ENCODE measurements at regions not wholly inside any gene's neighbourhood (a gene's known extent, or its start where the extent isn't known, plus 50 kb on each side); places are given as distances from the start of the nearest gene placed in this dataset.

DNA sequence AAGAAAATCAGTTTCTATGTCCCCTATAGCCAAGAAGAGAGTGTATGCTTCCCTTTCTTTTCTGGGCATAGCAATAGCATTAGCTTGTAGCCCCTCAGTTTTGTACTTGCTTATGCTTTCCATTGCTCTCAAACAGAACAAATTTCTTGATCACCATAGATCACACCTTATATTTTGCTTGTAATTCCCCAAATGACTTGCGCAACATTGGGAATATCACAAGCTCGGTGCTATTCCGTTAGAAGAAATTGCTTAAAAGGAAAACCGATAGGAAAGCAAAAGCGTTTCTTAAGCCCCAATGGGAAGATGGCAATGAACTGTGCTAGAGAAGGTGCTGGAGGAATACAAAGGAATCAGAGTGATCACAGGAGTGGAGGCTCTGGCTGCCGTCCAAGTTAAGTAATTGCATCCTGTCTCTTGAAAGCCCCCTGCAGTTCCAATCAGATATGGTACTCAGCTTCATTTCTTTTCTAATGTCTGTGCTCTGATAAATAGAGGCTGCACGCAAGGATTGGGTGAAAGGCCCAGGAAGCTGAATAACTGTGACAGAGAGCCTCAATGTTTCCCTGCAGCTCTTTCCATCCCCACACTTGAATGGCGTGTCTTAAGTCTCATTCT lies 182.1 kb upstream of the KIRREL3 start:
- CTCF ChIA-PET: interaction anchor here (0.9 kb wide), 1 partner anchor 975 kb away, joined by 3 read pairs; no protein-coding TSS in a partner anchor
- Histone ChIP-seq H3K4me2 (no peak overlapping the region), H3K9me3 (no peaks in the 10 kb centered on the region), H2AFZ (ENCODE audit: low read depth) (no peak overlapping the region), H3K4me3 (ENCODE audit: low read depth in 2 of 2, low read length in 1 of 2) (no peak overlapping the region), H3F3A (replicated peaks; ENCODE audit: insufficient read depth) (no peaks in the 10 kb centered on the region), H3K4me1 (ENCODE audit: control insufficient read depth in 1 of 2, insufficient read depth in 2 of 2, low read depth in 1 of 2, low read length in 1 of 2) (peaks cover 0 to 6% of the 10 kb centered on the region in 2 experiments; a peak in 2 of 4 replicates), H4K20me1 (ENCODE audit: insufficient read depth) (no peaks in the 10 kb centered on the region), H3K9ac (no peak overlapping the region), H3K79me2 (ENCODE audit: insufficient read depth) (no peaks in the 10 kb centered on the region), H3K36me3 (replicated peaks in 1 of 2; ENCODE audit: control insufficient read depth in 1 of 2, insufficient read depth in 2 of 2, low read length in 1 of 2) (no peaks in the 10 kb centered on the region), H3K9me2 (no peaks in the 10 kb centered on the region), H3K27ac (ENCODE audit: low read depth in 2 of 2, low read length in 1 of 2) (peak overlapping the region in 1 of 2 experiments; percentile 72; a peak in 1 of 4 replicates), H3K27me3 (ENCODE audit: insufficient read depth) (no peaks in the 10 kb centered on the region)
- POLR2A ChIA-PET: no interaction called here
- TF ChIP-seq CHD2 (IDR thresholded peaks at IDR 0.05; ENCODE audit: low read length, partially characterized antibody) (no peak), RXRA (IDR thresholded peaks at IDR 0.05; ENCODE audit: borderline replicate concordance, low read depth) (no peak), EZH2phosphoT487 (IDR thresholded peaks at IDR 0.05; ENCODE audit: borderline replicate concordance, low read depth) (no peak), TEAD4 (IDR thresholded peaks at IDR 0.05; ENCODE audit: borderline replicate concordance, insufficient read depth) (no peak), GABPA (IDR thresholded peaks at IDR 0.05; ENCODE audit: low read depth) (no peak), USF1 (IDR thresholded peaks at IDR 0.05; ENCODE audit: borderline replicate concordance, low read depth) (no peak), FOXJ3 (CRISPR knock-in tag; IDR thresholded peaks at IDR 0.05) (no peak), EP300 (IDR thresholded peaks at IDR 0.05; ENCODE audit: borderline replicate concordance in 1 of 2, low read depth in 1 of 2, low read length in 1 of 2) (no peak), TCF12 (IDR thresholded peaks at IDR 0.05) (no peak), RAD21 (IDR thresholded peaks at IDR 0.05; ENCODE audit: low read length) (no peak), JUND (IDR thresholded peaks at IDR 0.05) (no peak), MXI1 (IDR thresholded peaks at IDR 0.05; ENCODE audit: low read depth, low read length) (no peak), NRF1 (IDR thresholded peaks at IDR 0.05; ENCODE audit: low read depth, low read length) (no peak)
- TF ChIP-seq, protein P1, sequence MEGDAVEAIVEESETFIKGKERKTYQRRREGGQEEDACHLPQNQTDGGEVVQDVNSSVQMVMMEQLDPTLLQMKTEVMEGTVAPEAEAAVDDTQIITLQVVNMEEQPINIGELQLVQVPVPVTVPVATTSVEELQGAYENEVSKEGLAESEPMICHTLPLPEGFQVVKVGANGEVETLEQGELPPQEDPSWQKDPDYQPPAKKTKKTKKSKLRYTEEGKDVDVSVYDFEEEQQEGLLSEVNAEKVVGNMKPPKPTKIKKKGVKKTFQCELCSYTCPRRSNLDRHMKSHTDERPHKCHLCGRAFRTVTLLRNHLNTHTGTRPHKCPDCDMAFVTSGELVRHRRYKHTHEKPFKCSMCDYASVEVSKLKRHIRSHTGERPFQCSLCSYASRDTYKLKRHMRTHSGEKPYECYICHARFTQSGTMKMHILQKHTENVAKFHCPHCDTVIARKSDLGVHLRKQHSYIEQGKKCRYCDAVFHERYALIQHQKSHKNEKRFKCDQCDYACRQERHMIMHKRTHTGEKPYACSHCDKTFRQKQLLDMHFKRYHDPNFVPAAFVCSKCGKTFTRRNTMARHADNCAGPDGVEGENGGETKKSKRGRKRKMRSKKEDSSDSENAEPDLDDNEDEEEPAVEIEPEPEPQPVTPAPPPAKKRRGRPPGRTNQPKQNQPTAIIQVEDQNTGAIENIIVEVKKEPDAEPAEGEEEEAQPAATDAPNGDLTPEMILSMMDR (IDR thresholded peaks at IDR 0.05): no peak
- TF ChIP-seq, protein P2, sequence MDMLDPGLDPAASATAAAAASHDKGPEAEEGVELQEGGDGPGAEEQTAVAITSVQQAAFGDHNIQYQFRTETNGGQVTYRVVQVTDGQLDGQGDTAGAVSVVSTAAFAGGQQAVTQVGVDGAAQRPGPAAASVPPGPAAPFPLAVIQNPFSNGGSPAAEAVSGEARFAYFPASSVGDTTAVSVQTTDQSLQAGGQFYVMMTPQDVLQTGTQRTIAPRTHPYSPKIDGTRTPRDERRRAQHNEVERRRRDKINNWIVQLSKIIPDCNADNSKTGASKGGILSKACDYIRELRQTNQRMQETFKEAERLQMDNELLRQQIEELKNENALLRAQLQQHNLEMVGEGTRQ (IDR thresholded peaks at IDR 0.05; ENCODE audit: borderline replicate concordance, low read depth, low read length): no peak
- DNase-seq: peak; percentile 41
- 23% methylated on average over 8 of the region's 8 CpGs for WGBS (ENCODE audit: low lambda C conversion rate)

Data from SK-N-SH (cell line).